Astrocyte of the cerebellum (primary cell): ENCODE measurements at regions not wholly inside any gene's neighbourhood (a gene's known extent, or its start where the extent isn't known, plus 50 kb on each side); places are given as distances from the start of the nearest gene placed in this dataset.
"Not testable (repeated sequence)": the region's sequence is repeated elsewhere in the genome, so short reads cannot be mapped to it uniquely, and the experiment has no call there.

ENCODE experiments used
- DNase-seq: peaks from one replicate; pipeline ENCODE4 v3.0.0-alpha.2; 2011; ENCODE audit warnings: low read depth
- H3K4me3 ChIP-seq: 2 replicates; pipeline ENCODE4 v1.5.1; 2011; ENCODE audit warnings: mild to moderate bottlenecking, low read depth, low read length, moderate library complexity
- CTCF ChIP-seq: IDR thresholded peaks from 2 replicates; pipeline ENCODE4 v1.5.1; 2012; ENCODE audit warnings: low read length, low read depth, moderate library complexity, mild to moderate bottlenecking; ENCODE audit errors: missing control alignments
- in situ Hi-C: cut with HindIII; loops from 2 replicates; pipeline ENCODE4 v1.10.0; 2017; ENCODE audit warnings: low sequenced_read_pairs

- in situ Hi-C loops = no loop called here
- DNase-seq = no peak
- TF ChIP-seq CTCF = no peak
- no peak overlapping the region for H3K4me3 ChIP-seq
These were observed 436.2 kb downstream of the EPHA5 start for GRCh38 chr4:65234061-65234460.

DNA sequence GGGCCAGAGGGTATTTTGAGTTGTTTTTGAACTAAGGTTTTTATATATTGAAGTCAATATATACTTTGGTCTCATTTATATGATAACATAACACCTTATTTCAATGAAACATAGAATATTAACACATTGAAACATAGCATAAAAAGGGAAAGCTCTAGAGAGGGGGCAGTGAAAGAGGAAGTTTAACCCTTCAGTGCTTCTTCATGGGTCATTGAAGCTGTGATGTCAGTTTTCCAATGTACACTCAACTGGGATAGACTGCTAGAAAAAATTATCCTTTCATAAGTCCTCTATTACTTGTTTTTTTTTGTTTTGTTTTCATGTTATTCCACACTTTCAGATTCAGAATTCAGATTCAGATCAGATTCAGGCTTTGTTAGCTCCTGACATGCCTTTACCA, 442.7 kb downstream of the EPHA5 start:
- no peak for DNase-seq
- no peak overlapping the region for H3K4me3 ChIP-seq
- in situ Hi-C loops = no loop called here
- no peak for TF ChIP-seq CTCF

- in situ Hi-C loops = no loop called here
- no peak for TF ChIP-seq CTCF
- DNase-seq = no peak
- no peak overlapping the region for H3K4me3 ChIP-seq
These were observed 446.7 kb downstream of the EPHA5 start for GRCh38 chr4:65223601-65224000.

- in situ Hi-C loops = not testable (repeated sequence)
These were observed 447.2 kb downstream of the EPHA5 start for GRCh38 chr4:65223074-65223473.

DNA sequence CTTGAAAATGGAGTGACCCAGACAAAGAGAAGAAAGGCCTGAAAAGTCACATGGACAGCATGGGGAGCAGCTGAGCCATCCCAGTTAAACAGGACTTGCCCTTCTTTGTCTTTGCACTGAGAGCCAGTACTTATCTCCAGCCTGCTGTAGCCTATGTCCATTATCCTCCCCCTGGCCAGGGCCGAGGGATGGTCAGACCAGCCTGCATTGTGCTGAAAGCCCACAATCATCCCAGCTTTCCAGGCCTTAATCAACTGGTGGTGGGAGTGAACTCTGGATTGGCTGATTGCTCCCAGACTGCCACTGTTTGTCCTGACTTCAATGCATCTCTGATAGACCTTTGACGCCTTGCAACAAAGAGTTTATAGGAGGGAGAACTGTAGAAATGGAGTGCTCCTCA, 453.1 kb downstream of the EPHA5 start:
- no peak for DNase-seq
- in situ Hi-C loops = no loop called here
- no peak for TF ChIP-seq CTCF
- no peak overlapping the region for H3K4me3 ChIP-seq

More at GRCh38 chr4:65223074-65223473, 447.2 kb downstream of the EPHA5 start:
- H3K4me3 ChIP-seq, DNase-seq: not testable (repeated sequence)

DNA sequence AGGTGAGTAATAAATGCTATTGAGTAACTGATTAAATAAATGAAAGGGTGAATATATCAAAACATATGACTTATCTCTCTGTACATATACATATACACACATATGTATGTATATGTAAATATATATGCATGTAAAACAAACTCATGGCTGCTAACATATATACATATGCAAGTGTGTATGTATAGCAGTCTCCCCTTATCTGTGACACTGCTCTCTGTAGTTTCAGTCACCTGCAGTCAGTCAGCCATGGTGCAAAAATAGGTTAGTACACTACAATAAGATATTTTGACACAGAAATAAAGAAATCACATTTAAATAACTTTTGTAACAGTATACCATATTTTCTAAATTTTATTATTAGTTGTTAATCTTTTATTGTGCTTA, 467.4 kb downstream of the EPHA5 start:
- no peak for DNase-seq
- in situ Hi-C loops = no loop called here
- no peak for TF ChIP-seq CTCF
- H3K4me3 ChIP-seq = no peak overlapping the region

- no peak for DNase-seq
- in situ Hi-C loops = no loop called here
- no peak overlapping the region for H3K4me3 ChIP-seq
- no peak for TF ChIP-seq CTCF
These were observed 468.0 kb downstream of the EPHA5 start for GRCh38 chr4:65202165-65202852.
